HG03108 (cell line): ENCODE measurements at regions not wholly inside any gene's neighbourhood (a gene's known extent, or its start where the extent isn't known, plus 50 kb on each side); places are given as distances from the start of the nearest gene placed in this dataset.

Experiments used
- ATAC-seq: cut with Tn5 transposase; IDR thresholded peaks from one replicate; pipeline ENCODE4 v1.9.1; 2021; ENCODE audit warnings: moderate library complexity; ENCODE audit not compliant: unreplicated experiment

DNA sequence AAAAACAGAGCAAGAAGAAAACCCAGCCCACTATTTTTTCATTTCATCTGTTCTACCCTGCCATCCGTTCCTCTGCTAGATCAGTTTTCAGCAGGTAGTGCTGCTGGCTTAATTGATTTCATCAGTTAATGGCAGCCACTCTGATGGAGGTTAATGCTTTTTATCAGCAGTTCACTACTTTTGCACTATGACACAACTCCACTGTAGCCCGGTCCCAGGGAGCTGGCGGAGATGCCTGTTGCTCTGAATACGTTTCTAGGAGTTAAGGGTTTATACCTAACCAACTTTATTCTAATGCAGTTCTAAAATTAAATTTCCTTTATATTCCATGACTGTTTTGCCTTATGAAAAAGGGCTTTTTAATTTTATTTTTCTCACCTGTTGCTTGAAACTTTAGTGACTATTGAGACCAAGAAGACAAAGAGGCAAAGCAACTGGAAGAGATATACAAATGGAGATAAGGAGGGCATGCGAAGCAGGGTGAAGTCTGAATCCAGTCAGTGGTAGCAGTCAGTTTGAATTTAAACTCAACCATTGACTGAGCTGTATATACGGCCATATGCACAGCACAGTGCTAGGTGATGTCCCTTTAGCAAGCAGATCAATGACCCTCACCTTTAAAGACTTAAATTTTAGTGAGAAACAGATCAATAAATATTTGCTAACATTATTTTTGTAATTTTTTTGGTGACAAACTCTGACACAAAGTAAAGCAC is 477.9 kb downstream of the LMO4 start:
- no peak for ATAC-seq

DNA sequence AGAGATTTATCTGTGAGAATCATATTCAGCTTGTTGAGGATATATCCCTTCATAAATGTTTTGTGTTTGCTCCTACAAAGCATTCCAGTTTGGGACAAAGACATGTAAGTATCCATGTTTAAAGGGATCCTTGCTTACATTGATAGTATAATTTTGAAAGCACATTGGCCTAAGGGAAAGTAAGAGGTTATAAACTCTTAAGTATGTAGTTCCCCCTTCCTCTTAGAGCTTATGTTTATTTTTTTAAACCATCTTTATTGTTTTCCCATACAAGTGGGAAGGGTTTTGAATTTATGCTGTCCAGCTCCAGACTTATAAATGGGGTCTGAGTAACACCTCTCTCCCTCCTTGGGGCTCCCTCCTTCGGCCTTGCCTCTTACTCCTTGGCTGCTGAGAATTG is 481.5 kb downstream of the LMO4 start:
- no peak for ATAC-seq

DNA sequence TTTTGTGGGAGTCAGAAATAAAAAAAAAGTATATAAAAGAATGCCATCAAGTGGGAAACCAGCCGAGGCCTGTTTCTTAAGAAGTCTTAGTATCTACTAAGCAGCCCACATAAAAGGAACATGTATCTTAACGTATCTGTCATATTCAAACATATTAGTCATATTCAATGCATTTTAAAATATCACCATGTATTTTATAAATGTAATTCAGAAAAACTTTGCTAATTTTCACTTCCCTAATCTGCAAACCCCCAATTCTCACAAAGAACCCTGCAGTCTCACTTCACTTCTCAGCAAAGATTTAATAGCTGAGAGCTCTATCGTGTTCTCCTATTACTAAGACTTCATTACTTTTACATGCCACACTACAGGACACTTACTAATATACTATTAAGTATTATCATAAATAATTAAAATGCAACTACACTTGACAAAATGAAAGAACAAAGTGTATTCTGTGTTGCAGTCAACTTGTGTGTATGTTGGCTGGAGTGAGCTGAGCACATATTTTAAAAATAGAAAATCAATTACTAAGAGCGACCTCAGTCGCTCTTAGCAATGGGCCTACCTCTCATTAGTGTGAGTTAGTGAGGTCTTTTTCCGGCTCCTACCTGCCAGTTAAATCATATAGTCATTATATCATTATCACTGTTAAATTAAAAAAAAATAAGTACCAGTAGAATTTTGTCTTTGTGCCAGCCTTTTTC is 484.3 kb downstream of the LMO4 start:
- ATAC-seq: peak; percentile 73

DNA sequence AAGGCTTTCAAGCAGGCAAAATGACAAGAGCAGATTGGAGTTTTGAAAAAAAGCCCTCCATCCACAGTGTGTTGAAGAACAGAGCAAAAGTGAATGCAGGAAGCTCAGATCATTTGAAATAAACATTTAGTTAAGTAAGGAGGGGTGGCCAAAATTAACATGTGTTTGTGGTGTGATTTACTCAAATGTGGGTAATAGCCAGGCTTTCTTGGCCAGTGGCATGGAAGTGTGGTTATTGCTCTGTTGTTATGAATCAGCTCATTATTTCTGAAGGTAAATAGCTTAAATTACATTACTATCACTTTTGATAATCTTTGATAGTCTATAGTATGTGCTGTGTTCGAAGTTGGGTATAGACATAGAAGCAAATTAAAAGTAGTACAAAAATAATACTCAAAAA is 485.9 kb downstream of the LMO4 start:
- no peak for ATAC-seq

DNA sequence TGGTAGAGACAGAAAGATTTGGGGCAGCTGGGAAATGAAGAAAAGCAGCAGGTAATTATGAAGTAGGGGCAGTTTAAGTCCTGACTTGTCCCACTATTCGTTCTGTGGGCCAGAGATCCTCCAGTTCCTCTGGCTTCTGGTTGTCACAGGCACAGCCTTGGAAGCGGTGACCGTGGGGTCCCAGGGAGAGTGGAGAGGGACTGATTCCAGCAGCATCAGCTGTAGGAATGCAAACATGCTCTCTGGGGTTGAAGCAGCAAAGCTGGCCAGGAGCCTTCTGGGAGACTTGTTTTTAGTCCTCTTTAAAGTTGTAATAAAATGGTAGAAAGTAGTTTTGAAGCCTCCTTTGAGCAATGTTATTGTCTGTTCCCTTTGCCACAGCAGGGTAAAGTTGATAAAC is 488.0 kb downstream of the LMO4 start:
- no peak for ATAC-seq

DNA sequence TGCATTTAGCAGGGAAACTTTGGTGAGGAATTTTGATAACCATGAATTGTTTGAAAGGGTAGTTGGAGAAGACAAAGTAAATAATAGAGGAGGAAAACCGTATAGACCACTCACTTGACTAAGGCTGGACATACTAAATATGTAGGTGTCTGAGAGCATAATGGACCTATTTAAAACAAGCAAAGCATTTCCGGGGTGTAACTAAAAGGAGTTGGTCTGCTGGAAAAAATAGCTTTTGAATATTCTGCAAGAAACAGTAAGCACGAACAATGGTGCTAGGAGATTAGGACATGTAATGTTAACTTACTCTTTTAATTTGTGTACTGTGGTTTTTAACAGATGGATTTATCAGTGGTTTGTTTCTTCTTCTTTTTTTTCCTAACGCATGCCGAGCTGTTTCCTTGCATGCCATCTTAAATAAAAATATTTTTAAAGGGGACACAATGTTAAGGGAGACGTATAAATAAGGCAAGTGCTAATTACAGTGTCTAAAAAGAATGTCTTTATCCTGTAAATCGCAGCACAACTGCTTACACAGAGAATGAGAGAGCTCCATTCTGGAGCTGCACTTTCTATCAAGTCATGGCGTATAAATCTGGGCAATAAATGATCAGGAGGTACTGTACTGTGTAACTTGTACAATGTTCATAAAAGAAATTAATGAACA is 492.1 kb downstream of the LMO4 start:
- no peak for ATAC-seq

DNA sequence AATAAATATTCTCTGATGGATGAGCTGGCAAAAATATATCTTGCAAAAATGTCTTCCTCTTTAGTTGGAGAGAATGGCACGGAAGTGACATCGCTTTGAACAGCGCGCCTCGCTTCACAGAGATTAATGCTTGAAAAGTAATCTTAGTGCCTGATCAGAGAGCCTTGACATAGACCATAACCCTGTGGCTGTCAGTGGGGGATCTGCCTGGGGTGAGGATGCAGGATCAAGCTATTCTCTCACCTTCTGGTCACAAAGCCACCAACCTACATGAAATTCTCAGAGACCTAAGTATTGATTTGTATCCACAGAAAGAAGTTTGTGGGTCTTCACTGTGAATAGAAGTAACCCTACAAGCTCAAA is 492.6 kb downstream of the LMO4 start:
- no peak for ATAC-seq

DNA sequence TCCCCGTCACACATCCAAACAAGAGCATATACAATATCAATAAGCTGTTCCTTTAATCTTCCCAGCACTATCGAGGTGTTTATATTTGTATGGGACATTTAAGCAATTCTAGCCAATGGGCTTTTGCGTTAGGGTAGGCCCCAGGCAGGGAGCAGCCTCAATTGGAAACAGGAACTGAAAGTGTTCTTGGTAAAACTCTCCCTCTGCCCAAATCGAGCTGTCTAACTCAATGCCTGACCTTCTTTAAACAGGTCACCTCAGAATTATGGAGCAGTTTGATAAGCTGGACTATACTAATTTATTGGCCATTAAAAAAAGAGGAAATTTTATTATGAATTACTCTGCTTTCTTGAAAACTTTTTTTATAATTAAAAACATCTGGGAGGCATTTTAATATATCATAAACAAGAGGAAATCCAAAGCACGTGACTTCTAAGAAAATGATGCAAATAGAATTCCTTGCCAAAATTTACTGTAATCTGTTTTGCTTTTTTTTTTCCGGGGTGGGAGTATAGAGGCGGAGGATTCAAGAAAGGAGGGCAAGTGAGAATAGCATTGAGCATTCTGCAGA is 498.1 kb downstream of the LMO4 start:
- ATAC-seq: peak; percentile 79

DNA sequence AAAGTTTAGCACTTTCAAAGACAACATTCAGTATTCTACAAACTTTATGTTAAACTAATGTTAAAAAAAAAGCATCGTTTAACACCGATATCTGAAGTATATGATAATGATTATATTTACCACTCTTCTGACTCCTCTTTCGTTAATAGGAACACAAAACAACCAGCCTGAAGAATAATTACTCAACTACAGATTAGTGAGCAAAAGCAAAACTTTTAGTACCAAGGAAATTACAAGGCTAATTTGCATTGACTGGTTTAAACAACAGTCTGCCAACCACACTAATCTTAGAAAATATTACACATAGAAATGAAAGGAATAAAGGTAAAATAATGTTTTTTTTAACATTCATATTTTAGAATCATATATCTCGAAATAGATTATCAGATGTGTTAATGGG is 500.7 kb downstream of the LMO4 start:
- ATAC-seq: peak; percentile 63

DNA sequence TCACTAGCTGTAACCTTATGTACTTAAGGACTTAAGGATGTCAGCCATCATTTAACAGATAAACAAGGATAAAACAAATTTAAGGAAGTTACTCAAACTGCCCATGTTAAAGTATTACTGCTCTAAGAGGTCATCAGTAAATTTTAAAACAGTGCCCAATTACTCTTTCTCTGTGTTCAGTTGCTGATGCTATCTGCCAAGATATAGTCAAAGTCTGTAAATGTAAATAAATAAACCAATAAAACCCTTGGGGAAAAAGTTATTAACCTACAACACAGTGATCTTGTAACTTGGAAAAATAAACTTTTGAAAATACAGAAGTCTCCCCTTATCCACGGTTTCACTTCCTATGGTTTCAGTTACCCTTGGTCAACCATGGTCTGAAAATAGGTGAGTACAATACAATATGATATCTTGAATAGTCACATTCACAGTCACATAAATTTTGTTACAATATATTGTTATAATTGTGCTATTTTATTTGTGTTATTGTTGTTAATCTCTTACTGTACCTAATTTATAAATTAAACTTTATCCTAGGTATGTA is 501.8 kb downstream of the LMO4 start:
- ATAC-seq: no peak

DNA sequence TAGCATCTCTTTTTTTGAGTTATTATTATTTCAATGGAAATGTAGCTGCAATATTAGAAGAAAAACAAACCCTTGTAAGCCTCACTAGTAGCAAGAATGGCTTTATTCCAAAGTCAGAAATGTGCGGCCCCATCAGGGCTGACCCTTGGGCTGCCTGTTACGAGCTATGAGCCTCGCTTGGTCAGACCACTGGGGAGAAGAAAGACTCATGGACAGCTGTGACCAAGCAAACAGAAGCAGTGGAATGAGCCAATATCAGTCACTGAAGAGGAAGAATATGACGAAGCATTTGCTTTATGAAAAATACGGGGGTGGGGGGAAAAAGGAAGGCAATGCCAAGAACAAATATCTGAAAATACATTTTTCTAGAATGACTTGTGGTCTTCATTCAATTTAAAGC is 504.5 kb downstream of the LMO4 start:
- no peak for ATAC-seq

DNA sequence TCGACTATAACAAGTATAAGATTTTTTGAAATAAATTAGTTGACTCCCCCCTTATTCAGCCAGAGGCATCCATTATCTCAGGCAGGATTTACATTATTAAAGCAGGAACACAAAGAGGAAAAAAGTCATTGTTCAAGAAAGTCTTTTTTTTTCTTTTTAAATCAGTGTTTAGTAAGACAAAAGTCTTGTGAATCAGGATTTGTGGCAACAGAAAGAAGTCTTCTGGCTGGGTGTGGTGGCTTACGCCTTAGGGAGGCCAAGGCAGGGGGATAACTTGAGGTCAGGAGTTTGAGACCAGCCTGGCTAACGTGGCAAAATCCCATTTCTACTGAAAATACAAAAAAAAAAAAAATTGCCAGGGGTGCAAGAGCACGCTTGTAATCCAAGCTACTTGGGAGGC is 505.5 kb downstream of the LMO4 start:
- ATAC-seq: no peak

DNA sequence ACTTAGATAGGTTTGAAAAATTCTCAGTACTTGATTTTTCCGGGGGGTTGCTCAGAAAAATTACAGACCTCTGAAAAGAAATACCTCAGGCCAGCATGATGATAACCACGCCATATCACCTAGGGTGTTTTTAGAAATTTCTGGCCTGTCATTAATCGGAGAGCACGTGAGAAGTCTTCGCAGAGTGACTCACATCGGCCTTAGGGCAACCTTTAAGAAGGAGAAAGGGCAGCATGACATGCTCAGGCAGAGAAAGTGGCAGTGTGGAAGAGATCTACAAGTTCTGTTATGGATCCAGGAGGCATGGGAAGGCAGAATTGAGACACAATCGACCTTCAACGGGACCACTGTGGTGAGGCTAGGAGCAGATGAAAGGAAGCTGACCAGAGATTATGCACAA is 506.3 kb downstream of the LMO4 start:
- ATAC-seq: no peak

DNA sequence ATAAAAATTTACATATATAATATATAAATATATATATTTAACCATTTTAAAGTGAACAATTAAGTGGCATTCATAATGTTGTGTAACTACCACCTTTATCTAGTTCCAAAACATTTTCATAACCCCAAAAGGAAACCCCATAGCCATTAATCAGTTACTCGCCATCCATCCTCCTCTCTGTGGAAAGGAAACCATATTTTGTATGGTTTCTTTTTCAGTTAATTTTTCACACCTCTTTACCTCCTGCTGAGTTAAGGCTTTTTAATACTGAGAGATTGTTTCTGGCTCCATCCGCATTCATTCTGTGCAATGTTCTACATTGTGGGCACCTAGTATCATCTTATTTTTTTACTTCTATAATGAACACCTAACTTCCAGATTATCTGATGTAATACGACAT is 512.1 kb downstream of the LMO4 start:
- peak; percentile 95 for ATAC-seq

DNA sequence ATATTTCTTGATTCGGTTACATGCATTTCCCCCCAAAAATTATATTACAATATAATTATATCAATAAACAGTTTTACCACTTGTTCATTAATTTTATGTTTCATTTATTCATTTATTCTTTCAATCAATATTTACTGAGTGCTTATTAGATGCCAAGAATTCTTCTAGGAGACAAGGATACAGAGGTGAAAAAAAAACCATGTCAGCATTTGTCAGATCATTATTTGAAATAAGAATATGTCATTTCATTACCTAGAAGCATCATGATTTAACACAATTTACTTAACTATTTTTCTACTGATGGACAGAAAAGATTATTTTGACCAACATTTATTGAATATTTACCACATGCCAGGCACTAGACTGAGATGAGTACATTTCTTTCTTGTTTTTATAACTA is 512.7 kb downstream of the LMO4 start:
- ATAC-seq: no peak

DNA sequence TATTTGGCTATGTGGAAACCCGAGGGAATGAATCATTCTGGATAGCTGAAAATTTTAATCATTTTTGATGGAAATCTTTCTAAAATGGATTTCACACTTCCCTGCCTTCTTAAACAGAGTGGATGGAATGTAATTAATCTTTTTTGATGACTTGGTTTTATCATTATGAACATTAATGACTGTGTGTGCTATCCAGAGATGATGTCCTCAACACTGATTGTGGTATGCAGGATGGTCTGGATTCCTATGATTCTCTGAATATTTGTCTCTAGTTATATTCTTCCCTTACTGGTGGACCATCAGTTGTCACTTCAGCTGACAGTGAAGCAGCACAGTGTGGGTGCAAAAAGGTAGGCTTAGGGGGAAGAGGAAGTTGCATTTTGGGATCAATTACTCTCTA is 513.5 kb downstream of the LMO4 start:
- no peak for ATAC-seq

DNA sequence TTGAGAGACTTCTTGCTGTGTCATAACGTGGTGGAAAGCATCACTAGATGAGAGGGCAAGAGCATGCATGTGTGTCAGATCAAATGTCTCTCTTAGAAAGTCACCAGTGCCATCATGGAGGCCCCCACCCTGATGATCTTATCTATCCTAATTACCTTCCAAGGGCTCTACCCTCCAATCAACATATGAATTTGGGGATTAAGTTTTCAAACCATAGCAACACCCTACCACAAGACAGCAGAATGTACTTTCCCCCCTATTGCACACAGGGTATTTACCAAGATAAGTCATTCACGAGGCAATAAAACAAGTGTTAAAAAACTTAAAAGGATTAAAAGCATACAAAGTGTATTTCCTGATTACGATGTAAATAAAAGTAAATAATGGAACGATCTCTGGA is 515.6 kb downstream of the LMO4 start:
- no peak for ATAC-seq

DNA sequence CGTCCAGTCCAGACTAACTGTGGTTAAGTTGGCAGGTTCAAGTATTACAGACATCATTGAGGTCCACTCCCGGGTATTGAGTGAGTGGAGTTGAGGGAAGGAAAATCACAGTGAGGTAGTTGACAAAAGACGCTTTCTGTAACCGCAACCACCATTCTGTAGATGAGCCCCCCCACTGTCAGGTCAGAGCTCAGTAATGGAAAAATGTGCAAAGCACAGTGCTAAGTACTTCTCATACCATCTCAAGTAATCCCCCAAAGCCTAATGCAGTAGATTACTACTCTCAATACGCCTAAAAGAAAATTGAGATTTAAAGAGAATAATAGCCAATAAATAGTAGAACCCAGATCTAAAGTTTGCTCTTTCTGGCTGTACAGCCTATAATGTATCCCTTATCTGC is 522.8 kb downstream of the LMO4 start:
- ATAC-seq: no peak

DNA sequence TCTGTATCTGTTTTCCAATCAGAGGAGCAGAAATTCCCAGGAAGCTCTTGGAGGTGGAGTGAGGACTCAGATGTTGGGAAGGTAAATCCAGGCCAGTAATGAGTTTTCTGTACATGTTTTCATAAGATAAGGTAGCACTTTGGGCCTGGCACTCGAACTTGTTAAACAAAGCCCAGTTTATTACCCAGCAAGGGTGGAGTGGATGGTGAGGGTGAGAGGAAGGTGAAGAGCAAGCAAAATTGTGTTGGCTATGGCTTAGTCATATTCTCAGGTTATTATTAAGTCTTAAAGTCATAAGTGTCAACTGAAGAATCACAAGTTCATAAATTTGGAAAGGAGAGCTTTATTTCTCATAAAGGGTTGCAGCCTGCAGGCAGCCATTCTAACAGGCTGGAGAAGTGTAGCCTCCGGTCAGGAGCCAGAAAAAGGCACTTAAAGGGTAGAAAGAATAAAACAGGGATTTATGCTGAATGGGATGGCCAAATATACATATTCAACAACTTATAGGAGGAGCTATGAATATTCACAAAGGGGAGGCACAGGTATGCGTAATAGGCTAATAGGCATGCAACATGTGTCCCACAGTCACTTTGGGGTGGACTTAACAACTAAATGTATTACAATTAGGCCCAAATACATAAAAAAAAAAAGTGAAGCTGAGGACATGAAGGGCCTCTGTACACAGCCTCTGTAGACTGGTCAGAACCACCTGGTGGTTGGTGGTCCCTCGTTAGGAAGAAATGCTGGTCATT is 523.9 kb downstream of the LMO4 start:
- ATAC-seq: no peak

DNA sequence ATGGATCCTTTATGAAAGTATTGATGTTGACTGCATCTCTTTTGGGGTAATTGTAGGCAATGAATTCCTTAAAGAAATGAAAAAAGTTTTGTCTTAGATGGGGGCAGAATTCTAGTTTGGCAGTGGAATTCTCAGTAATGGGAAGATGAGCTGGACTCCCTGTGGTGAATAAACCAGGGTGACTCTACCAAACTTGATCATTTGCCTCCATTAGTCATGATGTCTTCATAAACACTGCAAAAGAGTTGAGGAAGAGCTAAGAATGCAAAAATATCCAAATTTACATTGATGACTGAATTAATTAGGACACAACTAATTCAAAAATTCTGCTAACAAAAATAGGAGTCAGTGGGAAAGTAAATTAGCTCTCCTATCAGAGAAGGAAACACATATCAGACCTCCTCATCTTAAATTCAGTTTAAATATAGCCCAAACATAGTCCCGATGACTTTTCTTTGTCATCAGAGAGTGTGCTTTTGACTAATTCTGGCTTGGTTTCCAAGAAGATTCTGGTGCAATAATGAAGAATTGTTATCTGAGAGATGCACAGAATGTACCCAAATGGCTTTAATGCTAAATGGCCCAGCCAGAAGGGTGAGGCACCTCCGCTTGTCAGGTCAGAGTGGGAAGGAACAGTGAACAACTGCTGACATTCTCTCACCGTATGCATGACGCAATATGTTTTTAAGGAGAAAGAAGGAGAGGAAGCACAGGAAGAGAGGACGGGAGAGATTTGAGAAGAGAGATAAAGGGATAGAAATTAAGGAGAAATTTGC is 525.1 kb downstream of the LMO4 start:
- no peak for ATAC-seq
